Left lung (tissue), 4 donors: ENCODE measurements at regions not wholly inside any gene's neighbourhood (a gene's known extent, or its start where the extent isn't known, plus 50 kb on each side); places are given as distances from the start of the nearest gene placed in this dataset.

Experiments used
- ATAC-seq: fragments of 200-7000 bp; cut with Tn5 transposase; one replicate; pipeline ENCODE4 v1.9.1; 2020; ENCODE audit warnings: moderate library complexity
- DNase-seq, 4 donors: peaks; one replicate each; pipeline ENCODE4 v3.0.0-alpha.2; 2013 to 2020
- H3K27ac ChIP-seq, 2 donors: fragments of 200-600 bp; sonication (generic) in 1 of 2; one replicate each; pipeline versions ENCODE4 v1.5.0 to v1.8.0; 2020 to 2021
- H3K27me3 ChIP-seq, 2 donors: fragments of 200-600 bp; sonication (generic) in 1 of 2; one replicate each; pipeline versions ENCODE4 v1.5.0 to v1.8.0; 2020 to 2021
- H3K36me3 ChIP-seq, 2 donors: fragments of 200-600 bp; sonication (generic) in 1 of 2; one replicate each; pipeline versions ENCODE4 v1.5.0 to v1.8.0; 2020 to 2021
- H3K4me1 ChIP-seq, 2 donors: fragments of 200-600 bp; one replicate each; pipeline ENCODE4 v1.8.0; 2021
- H3K4me3 ChIP-seq, 2 donors: fragments of 200-600 bp; sonication (generic) in 1 of 2; one replicate each; pipeline versions ENCODE4 v1.5.0 to v1.8.0; 2020 to 2021; ENCODE audit warnings: mild to moderate bottlenecking in 1 of 2
- H3K9me3 ChIP-seq, 2 donors: fragments of 200-600 bp; sonication (generic) in 1 of 2; one replicate each; pipeline versions ENCODE4 v1.5.0 to v1.8.0; 2020 to 2021
- CTCF ChIP-seq, 2 donors: fragments of 200-600 bp; sonication (generic) in 1 of 2; IDR thresholded peaks; one replicate each; pipeline versions ENCODE4 v1.5.0 to v1.8.0; 2021; ENCODE audit warnings: antibody characterized with exemption in 2 of 2
- intact Hi-C, 2 donors: fragments of 100-400 bp; cut with DNase I; formaldehyde crosslinking; loops; one replicate each; pipeline versions ENCODE4 v1.11.2 to v1.14.2; 2022
- donor health status: DM: no; HTN: yes; CAD: no.
- donor health status: DM: no; HTN: no; CAD: no.

GRCh38 chr12:60714141-60714900 lies 1118.5 kb downstream of the SLC16A7 start:
- Histone ChIP-seq H3K4me1 (no peaks in the 10 kb centered on the region), H3K9me3 (peaks cover 0 to 4% of the 10 kb centered on the region in 2 donors), H3K36me3 (no peaks in the 10 kb centered on the region), H3K27me3 (no peaks in the 10 kb centered on the region), H3K27ac (no peak overlapping the region), H3K4me3 (no peak overlapping the region)
- no peak for DNase-seq
- intact Hi-C loops: no loop called here
- TF ChIP-seq CTCF (IDR thresholded peaks at IDR 0.05): no peak
- no peak for ATAC-seq

GRCh38 chr12:60724475-60724874 lies 1128.6 kb downstream of the SLC16A7 start:
- H3K36me3 ChIP-seq: no peaks in the 10 kb centered on the region
- no peaks in the 10 kb centered on the region for H3K4me1 ChIP-seq
- DNase-seq: no peak
- intact Hi-C loops: no loop called here
- no peak for TF ChIP-seq CTCF (IDR thresholded peaks at IDR 0.05)
- peaks cover 0 to 14% of the 10 kb centered on the region in 2 donors for H3K9me3 ChIP-seq
- no peak overlapping the region for H3K4me3 ChIP-seq
- H3K27ac ChIP-seq: no peak overlapping the region
- H3K27me3 ChIP-seq: no peaks in the 10 kb centered on the region
- ATAC-seq: no peak

GRCh38 chr12:60724984-60725383 lies 1129.2 kb downstream of the SLC16A7 start:
- no peak overlapping the region for H3K27ac ChIP-seq
- DNase-seq (no peak), ATAC-seq (no peak)
- TF ChIP-seq CTCF (IDR thresholded peaks at IDR 0.05): no peak
- intact Hi-C loops: no loop called here
- no peaks in the 10 kb centered on the region for H3K27me3 ChIP-seq
- peaks cover 0 to 14% of the 10 kb centered on the region in 2 donors for H3K9me3 ChIP-seq
- no peaks in the 10 kb centered on the region for H3K36me3 ChIP-seq
- H3K4me1 ChIP-seq: no peaks in the 10 kb centered on the region
- H3K4me3 ChIP-seq: no peak overlapping the region

GRCh38 chr12:60752589-60752988 lies 1156.8 kb downstream of the SLC16A7 start:
- intact Hi-C loops: no loop called here
- no peak for ATAC-seq
- no peak for DNase-seq

GRCh38 chr12:60758224-60758623 lies 1162.4 kb downstream of the SLC16A7 start:
- Histone ChIP-seq H3K27me3 (no peaks in the 10 kb centered on the region), H3K27ac (no peak overlapping the region), H3K36me3 (no peaks in the 10 kb centered on the region), H3K4me3 (no peak overlapping the region), H3K4me1 (no peaks in the 10 kb centered on the region), H3K9me3 (peaks cover 0 to 8% of the 10 kb centered on the region in 2 donors)
- TF ChIP-seq CTCF (IDR thresholded peaks at IDR 0.05): no peak
- ATAC-seq (no peak), DNase-seq (no peak)
- intact Hi-C loops: no loop called here

More at GRCh38 chr12:60752589-60752988, 1156.8 kb downstream of the SLC16A7 start:
- no peak overlapping the region for H3K27ac ChIP-seq
- no peaks in the 10 kb centered on the region for H3K36me3 ChIP-seq
- no peak for TF ChIP-seq CTCF (IDR thresholded peaks at IDR 0.05)
- H3K27me3 ChIP-seq: no peaks in the 10 kb centered on the region
- H3K4me1 ChIP-seq: no peaks in the 10 kb centered on the region
- peaks cover 0 to 13% of the 10 kb centered on the region in 2 donors for H3K9me3 ChIP-seq
- no peak overlapping the region for H3K4me3 ChIP-seq
